ENCODE measurements at regions not wholly inside any gene's neighbourhood (a gene's known extent, or its start where the extent isn't known, plus 50 kb on each side); places are given as distances from the start of the nearest gene placed in this dataset.

- TF ChIP-seq POLR2AphosphoS5 (IDR thresholded peaks at IDR 0.05; ENCODE audit: low read depth, low read length) (no peak), ZBTB33 (IDR thresholded peaks at IDR 0.05; ENCODE audit: borderline replicate concordance, low read depth) (no peak), CTCF (IDR thresholded peaks at IDR 0.05) (no peak), JUND (IDR thresholded peaks at IDR 0.05) (no peak), SIN3A (IDR thresholded peaks at IDR 0.05; ENCODE audit: borderline replicate concordance, low read depth, low read length) (no peak), NFIC (IDR thresholded peaks at IDR 0.05; ENCODE audit: borderline replicate concordance) (no peak), EP300 (IDR thresholded peaks at IDR 0.05; ENCODE audit: borderline replicate concordance in 1 of 2, low read depth in 1 of 2, low read length in 1 of 2) (no peak), YY1 (IDR thresholded peaks at IDR 0.05; ENCODE audit: low read depth) (no peak)
Measured at GRCh38 chr3:159163656-159164055, 361.8 kb downstream of the MFSD1 start.
